ENCODE measurements at regions not wholly inside any gene's neighbourhood (a gene's known extent, or its start where the extent isn't known, plus 50 kb on each side); places are given as distances from the start of the nearest gene placed in this dataset.
"Not testable (repeated sequence)": the region's sequence is repeated elsewhere in the genome, so short reads cannot be mapped to it uniquely, and the experiment has no call there.

DNA sequence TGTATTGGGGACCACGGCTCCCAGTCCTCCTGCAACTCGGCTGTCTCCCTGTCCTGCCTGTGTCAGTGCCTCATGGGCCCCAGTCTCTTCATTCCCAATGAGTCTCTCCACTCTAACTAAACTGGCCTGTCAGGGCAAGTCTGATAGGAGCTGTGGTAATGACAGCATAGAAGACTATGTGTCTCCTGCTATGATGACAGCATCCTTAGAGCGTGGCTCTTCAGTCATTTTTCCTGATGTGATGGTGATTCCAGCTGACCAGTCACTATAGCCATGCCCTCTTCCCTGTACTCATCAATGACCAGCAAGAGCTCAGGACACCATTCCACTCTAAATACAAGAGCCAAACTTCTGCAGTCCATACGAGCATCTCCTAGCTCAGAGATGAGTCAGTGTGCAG is 339.8 kb downstream of the PCNX1 start:
- no peak overlapping the region for H3K27ac ChIP-seq
- intact Hi-C loops (cut with DNase I; ENCODE audit: low total_unique reads): no loop called here
- no peaks in the 10 kb centered on the region for H3K9me3 ChIP-seq
- WGBS, 2 donors (ENCODE audit: low coverage in 1 of 2): 51 to 71% methylated on average over 2 to 4 of the region's 4 CpGs
- peaks cover 0 to 5% (median 1%) of the 10 kb centered on the region in 4 donors for H3K4me1 ChIP-seq
- DNase-seq: no peak
- no peak overlapping the region for H3K4me3 ChIP-seq
- in situ Hi-C loops (cut with MboI; ENCODE audit: low pct_ligation_motif_present in 1 of 4, low pct_unique_long_range_greater_than_20kb in 1 of 4, low sequenced_read_pairs in 3 of 4): no loop called here
- H3K36me3 ChIP-seq: no peaks in the 10 kb centered on the region
- no peaks in the 10 kb centered on the region for H3K27me3 ChIP-seq
- TF ChIP-seq EP300 (IDR thresholded peaks at IDR 0.05; ENCODE audit: low read depth): no peak
- TF ChIP-seq POLR2AphosphoS5 (IDR thresholded peaks at IDR 0.05): no peak
- no peak for TF ChIP-seq POLR2A (IDR thresholded peaks at IDR 0.05)
- TF ChIP-seq, protein P1, sequence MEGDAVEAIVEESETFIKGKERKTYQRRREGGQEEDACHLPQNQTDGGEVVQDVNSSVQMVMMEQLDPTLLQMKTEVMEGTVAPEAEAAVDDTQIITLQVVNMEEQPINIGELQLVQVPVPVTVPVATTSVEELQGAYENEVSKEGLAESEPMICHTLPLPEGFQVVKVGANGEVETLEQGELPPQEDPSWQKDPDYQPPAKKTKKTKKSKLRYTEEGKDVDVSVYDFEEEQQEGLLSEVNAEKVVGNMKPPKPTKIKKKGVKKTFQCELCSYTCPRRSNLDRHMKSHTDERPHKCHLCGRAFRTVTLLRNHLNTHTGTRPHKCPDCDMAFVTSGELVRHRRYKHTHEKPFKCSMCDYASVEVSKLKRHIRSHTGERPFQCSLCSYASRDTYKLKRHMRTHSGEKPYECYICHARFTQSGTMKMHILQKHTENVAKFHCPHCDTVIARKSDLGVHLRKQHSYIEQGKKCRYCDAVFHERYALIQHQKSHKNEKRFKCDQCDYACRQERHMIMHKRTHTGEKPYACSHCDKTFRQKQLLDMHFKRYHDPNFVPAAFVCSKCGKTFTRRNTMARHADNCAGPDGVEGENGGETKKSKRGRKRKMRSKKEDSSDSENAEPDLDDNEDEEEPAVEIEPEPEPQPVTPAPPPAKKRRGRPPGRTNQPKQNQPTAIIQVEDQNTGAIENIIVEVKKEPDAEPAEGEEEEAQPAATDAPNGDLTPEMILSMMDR (IDR thresholded peaks at IDR 0.05): no peak

DNA sequence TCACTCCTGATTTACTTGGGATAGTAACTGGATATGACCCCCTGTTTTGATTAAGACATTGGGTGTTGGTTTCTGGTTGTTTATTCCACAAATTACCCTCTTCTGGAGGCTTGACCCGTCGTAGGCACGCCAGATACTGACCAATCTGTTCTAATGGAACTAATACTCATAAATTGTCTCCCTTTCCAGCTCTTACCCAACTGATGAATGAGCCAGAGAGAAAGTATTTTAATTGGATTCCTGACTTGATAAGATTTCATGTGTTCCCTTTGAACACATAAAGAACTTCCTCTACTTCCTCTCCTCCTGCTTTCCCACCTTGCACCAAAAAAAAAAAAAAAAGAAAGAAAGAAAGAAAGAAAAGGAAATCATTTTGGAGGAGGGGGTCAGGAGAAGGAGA is 340.9 kb downstream of the PCNX1 start:
- Histone ChIP-seq H3K4me1 (no peaks in the 10 kb centered on the region), H3K9me3 (no peaks in the 10 kb centered on the region), H3K27ac (no peak overlapping the region), H3K36me3 (no peaks in the 10 kb centered on the region), H3K4me3 (no peak overlapping the region), H3K27me3 (no peaks in the 10 kb centered on the region)
- intact Hi-C loops (cut with DNase I; ENCODE audit: low total_unique reads) (no loop called here), in situ Hi-C loops (cut with MboI; ENCODE audit: low pct_ligation_motif_present in 1 of 4, low pct_unique_long_range_greater_than_20kb in 1 of 4, low sequenced_read_pairs in 3 of 4) (no loop called here)
- TF ChIP-seq EP300 (IDR thresholded peaks at IDR 0.05; ENCODE audit: low read depth) (no peak), POLR2AphosphoS5 (IDR thresholded peaks at IDR 0.05) (no peak), POLR2A (IDR thresholded peaks at IDR 0.05) (no peak)
- TF ChIP-seq, protein P1 (IDR thresholded peaks at IDR 0.05): no peak
- WGBS, 2 donors (ENCODE audit: low coverage in 1 of 2): 71 to 83% methylated on average over 3 of the region's 3 CpGs
- DNase-seq: no peak

DNA sequence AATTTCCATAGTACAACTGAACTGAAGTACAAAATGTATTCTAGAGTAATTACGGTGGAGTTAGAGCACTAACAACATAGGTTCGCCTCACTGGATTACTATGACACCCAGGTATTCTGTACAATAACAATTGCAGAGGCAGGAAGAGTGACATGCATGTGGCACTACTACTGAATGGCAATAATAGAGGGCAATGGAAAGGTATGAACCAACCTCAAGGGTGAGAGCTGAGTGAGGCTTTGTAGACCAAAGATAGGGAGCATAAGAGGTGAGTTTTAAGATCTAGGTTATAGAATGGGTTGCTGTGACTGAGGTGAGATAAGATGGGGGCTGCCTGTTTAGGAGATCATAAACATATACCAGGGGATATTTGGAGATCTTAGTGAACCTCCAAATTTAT is 343.1 kb downstream of the PCNX1 start:
- no peak overlapping the region for H3K27ac ChIP-seq
- 75 to 93% methylated on average over 2 of the region's 2 CpGs for WGBS, 2 donors (ENCODE audit: low coverage in 1 of 2)
- no peaks in the 10 kb centered on the region for H3K9me3 ChIP-seq
- no peaks in the 10 kb centered on the region for H3K36me3 ChIP-seq
- H3K27me3 ChIP-seq: no peaks in the 10 kb centered on the region
- TF ChIP-seq EP300 (IDR thresholded peaks at IDR 0.05; ENCODE audit: low read depth) (no peak), POLR2A (IDR thresholded peaks at IDR 0.05) (no peak), POLR2AphosphoS5 (IDR thresholded peaks at IDR 0.05) (no peak)
- TF ChIP-seq, protein P1 (IDR thresholded peaks at IDR 0.05): no peak
- intact Hi-C loops (cut with DNase I; ENCODE audit: low total_unique reads): no loop called here
- no peaks in the 10 kb centered on the region for H3K4me1 ChIP-seq
- no peak for DNase-seq
- in situ Hi-C loops (cut with MboI; ENCODE audit: low pct_ligation_motif_present in 1 of 4, low pct_unique_long_range_greater_than_20kb in 1 of 4, low sequenced_read_pairs in 3 of 4): no loop called here
- no peak overlapping the region for H3K4me3 ChIP-seq

DNA sequence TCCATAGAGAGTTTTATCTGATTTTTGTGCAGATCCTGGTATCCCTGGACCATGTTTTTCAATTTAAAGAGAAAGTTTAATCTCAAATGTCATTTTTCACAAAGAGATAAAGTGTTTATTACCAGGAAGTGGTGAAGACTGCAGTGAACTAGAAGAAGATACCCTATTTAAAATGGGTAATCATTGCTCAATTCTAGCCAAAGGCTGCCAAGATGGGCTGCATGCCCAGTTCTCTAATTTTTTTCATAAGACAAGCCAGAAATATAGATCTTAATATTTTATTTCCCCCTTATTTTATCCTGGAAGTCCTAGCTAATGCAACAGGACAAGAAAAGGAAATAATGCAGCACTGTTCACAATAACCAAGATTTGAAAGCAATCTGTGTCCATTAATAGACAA is 343.5 kb downstream of the PCNX1 start:
- in situ Hi-C loops (cut with MboI; ENCODE audit: low pct_ligation_motif_present in 1 of 4, low pct_unique_long_range_greater_than_20kb in 1 of 4, low sequenced_read_pairs in 3 of 4): no loop called here

DNA sequence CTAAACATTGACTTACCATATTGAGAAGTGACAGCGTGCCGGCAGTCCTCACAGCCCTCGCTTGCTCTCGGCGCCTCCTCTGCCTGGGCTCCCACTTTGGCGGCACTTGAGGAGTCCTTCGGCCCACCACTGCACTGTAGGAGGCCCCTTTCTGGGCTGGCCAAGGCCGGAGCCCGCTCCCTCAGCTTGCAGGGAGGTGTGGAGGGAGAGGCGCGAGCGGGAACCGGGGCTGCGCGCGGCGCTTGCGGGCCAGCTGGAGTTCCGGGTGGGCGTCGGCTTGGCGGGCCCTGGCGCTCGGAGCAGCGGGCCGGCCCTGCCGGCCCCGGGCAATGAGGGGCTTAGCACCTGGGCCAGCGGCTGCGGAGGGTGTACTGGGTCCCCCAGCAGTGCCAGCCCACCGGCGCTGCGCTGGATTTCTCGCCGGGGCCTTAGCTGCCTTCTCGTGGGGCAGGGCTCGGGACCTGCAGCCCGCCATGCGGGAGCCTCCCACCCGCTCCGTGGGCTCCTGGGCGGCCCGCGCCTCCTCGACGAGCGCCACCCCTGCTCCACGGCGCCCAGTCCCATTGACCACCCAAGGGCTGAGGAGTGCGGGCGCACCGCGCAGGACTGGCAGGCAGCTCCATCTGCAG is 346.9 kb downstream of the PCNX1 start:
- DNase-seq; in situ Hi-C loops (cut with MboI; ENCODE audit: low pct_ligation_motif_present in 1 of 4, low pct_unique_long_range_greater_than_20kb in 1 of 4, low sequenced_read_pairs in 3 of 4); intact Hi-C loops (cut with DNase I; ENCODE audit: low total_unique reads); H3K9me3 ChIP-seq; H3K27me3 ChIP-seq; H3K4me1 ChIP-seq; H3K27ac ChIP-seq; H3K36me3 ChIP-seq; H3K4me3 ChIP-seq: not testable (repeated sequence)
- WGBS, 2 donors (ENCODE audit: low coverage in 1 of 2): 94% methylated on average over 52 of the region's 53 CpGs; no CpG with 5 or more reads in 1 of the 2 donors

More for the DNA sequence above, 343.5 kb downstream of the PCNX1 start:
- Histone ChIP-seq H3K27me3 (no peaks in the 10 kb centered on the region), H3K4me1 (no peaks in the 10 kb centered on the region), H3K36me3 (no peaks in the 10 kb centered on the region), H3K9me3 (no peaks in the 10 kb centered on the region), H3K4me3 (no peak overlapping the region), H3K27ac (no peak overlapping the region)
- TF ChIP-seq EP300 (IDR thresholded peaks at IDR 0.05; ENCODE audit: low read depth) (no peak), POLR2A (IDR thresholded peaks at IDR 0.05) (no peak), POLR2AphosphoS5 (IDR thresholded peaks at IDR 0.05) (no peak)
- TF ChIP-seq, protein P1 (IDR thresholded peaks at IDR 0.05): no peak
- no peak for DNase-seq
- intact Hi-C loops (cut with DNase I; ENCODE audit: low total_unique reads): no loop called here

Data from transverse colon (tissue), 4 donors.